ES-I3 (cell line): ENCODE measurements at regions not wholly inside any gene's neighbourhood (a gene's known extent, or its start where the extent isn't known, plus 50 kb on each side); places are given as distances from the start of the nearest gene placed in this dataset.

ENCODE experiments used
- H3K36me3 ChIP-seq: 2 replicates; pipeline ENCODE4 v1.6.1; 2013; ENCODE audit warnings: mild to moderate bottlenecking, low read length, control low read depth, moderate library complexity; ENCODE audit not compliant: insufficient read depth
- H3K4me1 ChIP-seq: 2 replicates; pipeline ENCODE4 v1.6.1; 2013; ENCODE audit warnings: mild to moderate bottlenecking, control low read depth, low read length; ENCODE audit not compliant: insufficient read depth
- H3K9ac ChIP-seq: 2 replicates; pipeline ENCODE4 v1.6.1; 2013; ENCODE audit warnings: low read depth, mild to moderate bottlenecking, low read length, moderate library complexity
- H3K9me3 ChIP-seq: 2 replicates; pipeline ENCODE4 v1.6.1; 2013; ENCODE audit warnings: mild to moderate bottlenecking, low read length, moderate library complexity; ENCODE audit not compliant: control insufficient read depth, insufficient read depth

DNA sequence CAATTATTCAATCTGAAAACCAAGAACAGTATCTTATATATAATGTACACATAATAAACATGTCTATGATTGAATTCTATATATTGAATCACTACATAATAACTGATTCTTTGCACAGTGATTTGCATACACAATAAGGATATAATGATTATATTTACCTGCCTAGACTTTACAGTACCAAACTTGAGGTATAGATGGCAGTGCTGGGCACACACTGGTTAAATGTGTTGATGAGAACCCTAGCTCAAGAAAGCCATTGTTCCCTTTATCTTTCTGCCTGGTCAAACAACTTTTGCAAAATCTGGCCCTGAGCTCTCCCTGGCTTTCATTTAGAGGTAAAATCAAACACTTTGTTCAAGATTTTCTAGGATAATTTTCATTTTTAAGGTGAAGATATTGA lies 697.7 kb downstream of the TUSC7 start:
- Histone ChIP-seq H3K9me3 (no peaks in the 10 kb centered on the region), H3K36me3 (no peaks in the 10 kb centered on the region), H3K4me1 (peaks cover 20% of the 10 kb centered on the region), H3K9ac (no peak overlapping the region)

- Histone ChIP-seq H3K9me3 (no peaks in the 10 kb centered on the region), H3K36me3 (no peaks in the 10 kb centered on the region), H3K9ac (no peak overlapping the region), H3K4me1 (peaks cover 20% of the 10 kb centered on the region)
These were observed 699.2 kb downstream of the TUSC7 start for GRCh38 chr3:117408811-117409210.

- Histone ChIP-seq H3K4me1 (peaks cover 20% of the 10 kb centered on the region), H3K9me3 (no peaks in the 10 kb centered on the region), H3K36me3 (no peaks in the 10 kb centered on the region), H3K9ac (no peak overlapping the region)
These were observed 699.7 kb downstream of the TUSC7 start for GRCh38 chr3:117409256-117409655.

DNA sequence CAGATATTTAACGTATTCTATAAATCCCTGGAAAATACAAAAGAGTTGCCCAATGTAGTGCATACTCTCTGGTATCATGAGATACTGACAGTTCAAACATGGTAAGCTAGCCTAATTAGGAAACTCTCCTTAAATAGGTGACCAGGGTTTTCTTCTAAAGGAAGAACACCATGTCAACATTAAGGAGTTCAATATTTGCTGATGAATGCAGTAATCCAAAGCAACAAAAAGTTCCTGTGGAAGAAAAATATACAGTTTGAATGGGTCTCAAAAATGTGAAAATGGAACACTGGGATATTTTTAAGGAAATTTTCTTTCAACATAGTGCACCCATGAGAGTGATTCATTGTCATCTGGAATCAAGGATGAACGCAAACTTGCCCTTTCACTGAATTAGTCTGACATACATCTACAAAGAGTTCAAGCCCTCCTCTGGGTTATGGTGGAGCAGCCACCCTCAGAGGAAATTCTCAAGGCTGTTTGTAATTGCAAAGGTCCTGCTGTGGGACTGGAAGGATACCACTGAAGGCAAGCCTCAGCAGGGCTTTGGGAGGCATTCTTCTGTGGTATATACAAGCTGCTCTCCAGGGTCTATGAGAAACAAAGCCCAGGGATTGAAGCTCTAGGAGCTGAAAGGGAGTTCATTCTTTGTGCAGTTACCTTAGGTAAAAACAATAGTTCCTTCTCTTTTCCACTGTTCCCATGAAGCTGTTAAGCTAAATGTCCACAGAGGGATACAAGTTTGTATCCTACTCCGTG lies 700.3 kb downstream of the TUSC7 start:
- no peaks in the 10 kb centered on the region for H3K9me3 ChIP-seq
- peaks cover 16% of the 10 kb centered on the region for H3K4me1 ChIP-seq
- no peak overlapping the region for H3K9ac ChIP-seq
- H3K36me3 ChIP-seq = no peaks in the 10 kb centered on the region

DNA sequence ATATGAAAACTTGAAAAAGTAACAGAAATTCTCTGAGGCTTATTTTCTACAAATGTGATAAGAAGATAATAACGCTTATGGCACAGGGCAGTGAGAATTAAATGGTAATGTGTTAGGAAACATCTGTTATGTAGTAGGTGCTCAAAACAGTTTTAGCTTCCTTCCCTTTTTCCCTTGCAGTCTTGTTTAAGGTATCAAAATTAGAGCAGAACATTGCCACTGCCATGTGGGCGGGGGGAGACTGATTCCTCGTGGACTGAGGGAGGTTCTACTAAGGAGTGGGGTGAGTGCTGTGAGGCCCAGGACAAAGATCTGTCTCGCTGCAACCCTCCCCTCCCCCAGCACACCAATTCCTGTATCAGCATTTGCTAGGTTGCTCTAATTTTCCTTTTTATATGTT lies 702.4 kb downstream of the TUSC7 start:
- Histone ChIP-seq H3K4me1 (peaks cover 11% of the 10 kb centered on the region; the same call in 1 of the 2 replicates), H3K9ac (no peak overlapping the region), H3K9me3 (no peaks in the 10 kb centered on the region)

GRCh38 chr3:117417411-117417810 lies 707.8 kb downstream of the TUSC7 start:
- Histone ChIP-seq H3K9me3 (no peaks in the 10 kb centered on the region), H3K4me1 (no peaks in the 10 kb centered on the region), H3K9ac (no peak overlapping the region), H3K36me3 (no peaks in the 10 kb centered on the region)

More for the DNA sequence above, 702.4 kb downstream of the TUSC7 start:
- H3K36me3 ChIP-seq = no peaks in the 10 kb centered on the region

DNA sequence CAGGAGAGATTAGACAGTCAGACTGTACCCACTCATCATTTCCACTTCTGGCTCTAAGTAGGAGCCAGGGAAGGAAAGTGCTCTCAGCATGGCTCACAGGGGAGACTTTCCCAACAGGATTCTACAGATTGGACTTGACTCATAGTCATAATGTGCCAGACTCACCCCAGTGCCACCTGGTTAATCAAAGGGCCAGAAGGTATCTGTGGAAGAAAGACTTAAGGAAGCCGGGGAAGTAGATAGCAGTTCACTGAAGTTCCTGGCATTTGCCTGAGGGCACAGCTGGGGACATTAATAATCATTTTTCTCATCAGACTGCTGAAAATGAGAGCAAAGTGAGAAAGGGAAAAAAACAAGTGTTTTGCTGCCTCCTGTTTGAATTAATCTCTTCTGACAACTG lies 717.5 kb downstream of the TUSC7 start:
- Histone ChIP-seq H3K4me1 (no peaks in the 10 kb centered on the region), H3K9me3 (no peaks in the 10 kb centered on the region), H3K36me3 (no peaks in the 10 kb centered on the region), H3K9ac (no peak overlapping the region)

DNA sequence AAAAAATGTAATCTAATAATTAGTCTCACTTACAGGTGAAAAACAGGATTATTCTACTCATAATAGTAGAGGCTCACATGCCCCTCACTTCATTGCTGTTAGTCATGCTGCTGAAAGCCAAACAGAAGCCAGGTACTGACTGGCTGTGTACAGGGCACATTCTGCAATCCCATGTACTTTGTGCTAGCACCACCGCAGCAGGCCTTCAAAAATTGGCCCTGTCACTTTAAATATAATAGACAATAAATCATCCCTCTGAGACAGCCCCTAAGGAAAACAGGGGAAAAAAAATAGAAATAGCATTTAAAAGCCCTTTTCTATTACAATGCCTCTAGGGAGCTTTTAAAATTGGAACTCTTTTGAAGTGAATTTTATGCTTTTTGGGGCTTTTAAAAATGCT lies 723.8 kb downstream of the TUSC7 start:
- H3K9me3 ChIP-seq = no peaks in the 10 kb centered on the region
- no peaks in the 10 kb centered on the region for H3K36me3 ChIP-seq
- no peak overlapping the region for H3K9ac ChIP-seq
- no peaks in the 10 kb centered on the region for H3K4me1 ChIP-seq

- no peaks in the 10 kb centered on the region for H3K4me1 ChIP-seq
- H3K9me3 ChIP-seq = no peaks in the 10 kb centered on the region
- no peaks in the 10 kb centered on the region for H3K36me3 ChIP-seq
These were observed 725.3 kb downstream of the TUSC7 start for GRCh38 chr3:117434661-117435412.

DNA sequence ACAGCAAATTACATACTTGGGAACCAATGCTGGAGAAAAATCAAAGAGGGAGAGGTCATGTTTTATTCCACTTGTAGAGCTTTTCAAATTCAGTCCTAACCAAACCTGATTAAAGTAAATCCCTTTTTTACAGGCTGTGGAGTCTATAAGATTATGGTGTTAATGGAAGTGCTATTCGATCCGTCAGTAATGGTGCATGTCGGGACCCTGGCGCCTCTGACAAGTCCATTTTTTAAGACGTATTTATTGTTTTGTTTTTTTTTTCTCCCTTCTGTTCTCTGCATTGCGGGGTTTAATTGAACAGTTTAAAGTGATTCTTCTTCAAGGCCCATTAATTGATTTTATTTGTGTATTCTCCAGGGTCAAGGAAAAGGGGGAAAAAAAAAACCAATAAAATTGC lies 725.9 kb downstream of the TUSC7 start:
- no peaks in the 10 kb centered on the region for H3K36me3 ChIP-seq
- H3K9ac ChIP-seq = no peak overlapping the region
- no peaks in the 10 kb centered on the region for H3K9me3 ChIP-seq
- H3K4me1 ChIP-seq = peaks cover 4% of the 10 kb centered on the region; the same call in 1 of the 2 replicates

More at GRCh38 chr3:117434661-117435412, 725.3 kb downstream of the TUSC7 start:
- no peak overlapping the region for H3K9ac ChIP-seq

DNA sequence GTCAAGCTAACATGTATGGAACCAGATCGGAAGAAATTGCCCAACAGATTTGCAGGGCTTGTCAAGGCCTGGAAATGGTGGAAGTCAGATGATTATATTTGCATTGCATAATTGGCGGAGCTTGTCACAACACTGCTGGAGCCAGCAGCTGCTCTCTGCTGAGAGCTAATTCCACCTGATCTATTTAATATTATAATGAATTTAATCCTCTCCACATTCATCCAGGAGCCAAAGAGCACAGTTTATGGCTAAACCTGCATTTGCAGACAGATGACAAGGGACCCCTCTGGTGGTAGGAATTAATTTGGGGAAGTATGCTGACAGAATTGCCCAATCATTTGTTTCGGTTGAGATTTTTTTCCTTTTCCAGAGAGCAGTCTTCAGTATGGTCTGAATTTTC lies 730.2 kb downstream of the TUSC7 start:
- Histone ChIP-seq H3K36me3 (no peaks in the 10 kb centered on the region), H3K4me1 (peaks cover 4% of the 10 kb centered on the region; the same call in 1 of the 2 replicates), H3K9ac (no peak overlapping the region), H3K9me3 (no peaks in the 10 kb centered on the region)

GRCh38 chr3:117441851-117442250 lies 732.3 kb downstream of the TUSC7 start:
- Histone ChIP-seq H3K36me3 (no peaks in the 10 kb centered on the region), H3K4me1 (peaks cover 4% of the 10 kb centered on the region; the same call in 1 of the 2 replicates), H3K9ac (no peak overlapping the region), H3K9me3 (no peaks in the 10 kb centered on the region)

DNA sequence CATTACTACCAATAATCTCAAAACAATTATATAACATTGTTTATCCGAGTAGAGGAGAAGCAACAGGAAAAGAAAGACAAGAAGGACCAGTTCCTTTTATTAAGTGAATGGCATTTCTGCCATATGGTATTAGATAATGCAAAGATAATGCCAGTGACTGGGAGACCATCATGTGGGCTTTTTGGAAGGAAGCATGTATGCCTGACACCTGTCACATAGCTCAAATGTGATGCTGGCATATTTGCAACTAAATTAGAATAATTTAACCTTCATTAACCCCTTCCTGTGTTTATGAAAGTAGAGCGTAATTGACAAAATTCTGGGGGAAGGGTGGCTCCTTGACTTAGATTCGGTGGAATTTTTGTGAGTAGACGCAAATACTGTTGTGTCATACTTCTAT lies 733.0 kb downstream of the TUSC7 start:
- Histone ChIP-seq H3K36me3 (no peaks in the 10 kb centered on the region), H3K9me3 (no peaks in the 10 kb centered on the region), H3K4me1 (peaks cover 4% of the 10 kb centered on the region; the same call in 1 of the 2 replicates), H3K9ac (no peak overlapping the region)

- H3K9ac ChIP-seq = no peak overlapping the region
- no peaks in the 10 kb centered on the region for H3K9me3 ChIP-seq
- H3K4me1 ChIP-seq = peaks cover 4% of the 10 kb centered on the region; the same call in 1 of the 2 replicates
- no peaks in the 10 kb centered on the region for H3K36me3 ChIP-seq
These were observed 733.4 kb downstream of the TUSC7 start for GRCh38 chr3:117443014-117443413.

- H3K9me3 ChIP-seq = no peaks in the 10 kb centered on the region
- H3K9ac ChIP-seq = no peak overlapping the region
These were observed 734.6 kb downstream of the TUSC7 start for GRCh38 chr3:117444175-117444574.

More at GRCh38 chr3:117444175-117444574, 734.6 kb downstream of the TUSC7 start:
- peaks cover 4% of the 10 kb centered on the region; the same call in 1 of the 2 replicates for H3K4me1 ChIP-seq
- no peaks in the 10 kb centered on the region for H3K36me3 ChIP-seq
